Suprapubic skin (tissue), 4 donors: ENCODE measurements at regions not wholly inside any gene's neighbourhood (a gene's known extent, or its start where the extent isn't known, plus 50 kb on each side); places are given as distances from the start of the nearest gene placed in this dataset.

ENCODE experiments used
- DNase-seq, 2 donors: peaks; one replicate each; pipeline ENCODE4 v3.0.0-alpha.2; 2019; ENCODE audit warnings: low spot score in 2 of 2
- H3K27ac ChIP-seq: fragments of 200-600 bp; sonication (generic); one replicate; pipeline ENCODE4 v1.5.1; 2019
- H3K27me3 ChIP-seq: fragments of 200-600 bp; sonication (generic); one replicate; pipeline ENCODE4 v1.5.1; 2019
- H3K36me3 ChIP-seq: fragments of 200-600 bp; sonication (generic); one replicate; pipeline ENCODE4 v1.5.1; 2019
- H3K4me1 ChIP-seq: fragments of 200-600 bp; sonication (generic); one replicate; pipeline ENCODE4 v1.5.1; 2019
- H3K4me3 ChIP-seq: fragments of 200-600 bp; sonication (generic); one replicate; pipeline ENCODE4 v1.5.1; 2019; ENCODE audit warnings: mild to moderate bottlenecking
- H3K9me3 ChIP-seq: fragments of 200-600 bp; sonication (generic); one replicate; pipeline ENCODE4 v1.5.1; 2019
- CTCF ChIP-seq, 2 donors: fragments of 200-600 bp in 1 of 2; fragments of 450-650 bp in 1 of 2; sonication (generic) in 1 of 2; IDR thresholded peaks; one replicate each; pipeline ENCODE4 v1.5.1; 2016 to 2019; ENCODE audit warnings: antibody characterized with exemption in 2 of 2, mild to moderate bottlenecking in 1 of 2, moderate library complexity in 1 of 2
- EP300 ChIP-seq: sonication (generic); formaldehyde crosslinking; IDR thresholded peaks from one replicate; pipeline ENCODE4 v1.6.1; 2017; ENCODE audit warnings: antibody characterized with exemption
- POLR2A ChIP-seq, 2 donors: fragments of 450-650 bp; IDR thresholded peaks; one replicate each; pipeline ENCODE4 v1.6.1; 2017; ENCODE audit warnings: antibody characterized with exemption in 2 of 2, mild to moderate bottlenecking in 2 of 2, moderate library complexity in 2 of 2
- POLR2AphosphoS5 ChIP-seq, 3 donors: sonication (generic); formaldehyde crosslinking; IDR thresholded peaks; one replicate each; pipeline ENCODE4 v1.6.1; 2017; ENCODE audit warnings: antibody characterized with exemption in 3 of 3
- WGBS: methylation state at CpG from one replicate; pipeline ENCODE4 v1.1.5; 2018; 5-methylcytosine and 5-hydroxymethylcytosine counted together

- Histone ChIP-seq H3K4me1 (no peaks in the 10 kb centered on the region), H3K27ac (no peak overlapping the region), H3K4me3 (no peak overlapping the region), H3K9me3 (no peaks in the 10 kb centered on the region), H3K27me3 (no peaks in the 10 kb centered on the region), H3K36me3 (no peaks in the 10 kb centered on the region)
- TF ChIP-seq POLR2A (IDR thresholded peaks at IDR 0.05) (no peak), EP300 (no peak)
- WGBS = 87% methylated on average over 3 of the region's 3 CpGs
- no peak for DNase-seq
These were observed 1132.7 kb downstream of the SLITRK1 start for GRCh38 chr13:82749551-82749950.

GRCh38 chr13:82747958-82748357, 1134.3 kb downstream of the SLITRK1 start:
- Histone ChIP-seq H3K9me3 (no peaks in the 10 kb centered on the region), H3K4me1 (no peaks in the 10 kb centered on the region), H3K36me3 (no peaks in the 10 kb centered on the region), H3K27me3 (no peaks in the 10 kb centered on the region), H3K27ac (no peak overlapping the region), H3K4me3 (no peak overlapping the region)
- no peak for DNase-seq
- WGBS = 58% methylated on average over 1 of the region's 1 CpG
- TF ChIP-seq POLR2AphosphoS5 (IDR thresholded peaks at IDR 0.05) (no peak), CTCF (IDR thresholded peaks at IDR 0.05) (no peak), EP300 (no peak), POLR2A (IDR thresholded peaks at IDR 0.05) (no peak)

GRCh38 chr13:82747291-82747690, 1135.0 kb downstream of the SLITRK1 start:
- Histone ChIP-seq H3K27ac (no peak overlapping the region), H3K9me3 (no peaks in the 10 kb centered on the region), H3K4me1 (no peaks in the 10 kb centered on the region), H3K36me3 (no peaks in the 10 kb centered on the region), H3K27me3 (no peaks in the 10 kb centered on the region), H3K4me3 (no peak overlapping the region)
- 28% methylated on average over 1 of the region's 1 CpG for WGBS
- no peak for DNase-seq
- no peak for TF ChIP-seq CTCF (IDR thresholded peaks at IDR 0.05)
- no peak for TF ChIP-seq EP300
- TF ChIP-seq POLR2AphosphoS5 (IDR thresholded peaks at IDR 0.05) = no peak
- no peak for TF ChIP-seq POLR2A (IDR thresholded peaks at IDR 0.05)

GRCh38 chr13:82740442-82740841, 1141.8 kb downstream of the SLITRK1 start:
- WGBS = no CpG with 5 or more reads among the region's 4 CpGs
- Histone ChIP-seq H3K27me3 (no peaks in the 10 kb centered on the region), H3K4me3 (no peak overlapping the region), H3K9me3 (peaks cover 6% of the 10 kb centered on the region), H3K36me3 (no peaks in the 10 kb centered on the region), H3K4me1 (no peaks in the 10 kb centered on the region), H3K27ac (no peak overlapping the region)
- TF ChIP-seq EP300 (no peak), POLR2A (IDR thresholded peaks at IDR 0.05) (no peak), POLR2AphosphoS5 (IDR thresholded peaks at IDR 0.05) (no peak), CTCF (IDR thresholded peaks at IDR 0.05) (no peak)
- DNase-seq = no peak

- WGBS = 93% methylated on average over 1 of the region's 1 CpG
- no peaks in the 10 kb centered on the region for H3K36me3 ChIP-seq
- no peaks in the 10 kb centered on the region for H3K27me3 ChIP-seq
These were observed 1142.4 kb downstream of the SLITRK1 start for GRCh38 chr13:82739881-82740280.

More at GRCh38 chr13:82739881-82740280, 1142.4 kb downstream of the SLITRK1 start:
- no peak for TF ChIP-seq CTCF (IDR thresholded peaks at IDR 0.05)
- TF ChIP-seq POLR2A (IDR thresholded peaks at IDR 0.05) = no peak
- TF ChIP-seq POLR2AphosphoS5 (IDR thresholded peaks at IDR 0.05) = no peak
- TF ChIP-seq EP300 = no peak
- H3K9me3 ChIP-seq = peaks cover 6% of the 10 kb centered on the region
- H3K27ac ChIP-seq = no peak overlapping the region
- DNase-seq = no peak
- H3K4me3 ChIP-seq = no peak overlapping the region
- H3K4me1 ChIP-seq = no peaks in the 10 kb centered on the region
